Panc1 (cell line): ENCODE measurements at regions not wholly inside any gene's neighbourhood (a gene's known extent, or its start where the extent isn't known, plus 50 kb on each side); places are given as distances from the start of the nearest gene placed in this dataset.

ENCODE experiments used
- ATAC-seq: fragments of 200-7000 bp; cut with Tn5 transposase; 2 replicates; pipeline ENCODE4 v1.9.1; 2020; ENCODE audit warnings: mild to moderate bottlenecking, moderate library complexity
- BruUV-seq: library from RNA; stranded (reverse); fragments of 400-500 nt; replicated peaks from 2 replicates; lab custom pipeline; 2021; lab: Mats Ljungman, UMichigan
- CTCF ChIA-PET: fragments of 300-600 bp; sonication (Branson Sonifier 250); formaldehyde crosslinking; loops from one replicate; lab custom pipeline; 2022; ENCODE audit warnings: antibody characterized with exemption; lab: Charles Lee
- POLR2A ChIA-PET: fragments of 300-600 bp; sonication (Branson Sonifier 250); formaldehyde crosslinking; loops from one replicate; lab custom pipeline; 2022; ENCODE audit warnings: antibody characterized with exemption; lab: Charles Lee
- DNase-seq: peaks from one replicate; pipeline ENCODE4 v3.0.0-alpha.2; 2010; ENCODE audit warnings: low read depth, low spot score
- H3K27ac ChIP-seq: 2 replicates; pipeline ENCODE4 v1.5.1; 2011; ENCODE audit warnings: mild to moderate bottlenecking, low read length, inconsistent platforms
- H3K27me3 ChIP-seq: fragments of 200-500 bp; sonication (Bioruptor generic); 2 replicates; pipeline ENCODE4 v1.6.0; 2014; ENCODE audit warnings: low read length, inconsistent platforms; ENCODE audit not compliant: control insufficient read depth, insufficient read depth
- H3K36me3 ChIP-seq: fragments of 200-500 bp; sonication (Bioruptor generic); 2 replicates; pipeline ENCODE4 v1.5.1; 2014; ENCODE audit warnings: inconsistent platforms, mild to moderate bottlenecking, low read length, moderate library complexity; ENCODE audit not compliant: control insufficient read depth, insufficient read depth
- H3K4me1 ChIP-seq: 2 replicates; pipeline ENCODE4 v1.5.1; 2011; ENCODE audit warnings: inconsistent platforms, mild to moderate bottlenecking, low read length, moderate library complexity; ENCODE audit not compliant: control insufficient read depth, insufficient read depth
- H3K4me3 ChIP-seq, 2 experiments: 2 replicates each; pipeline ENCODE4 v1.5.1; 2011 to 2012; ENCODE audit warnings: low read depth in 2 of 2, low read length in 2 of 2, mild to moderate bottlenecking in 2 of 2, inconsistent platforms in 1 of 2, moderate library complexity in 1 of 2
- H3K9me3 ChIP-seq: fragments of 200-500 bp; sonication (Bioruptor generic); 2 replicates; pipeline ENCODE4 v1.5.1; 2014; ENCODE audit warnings: low read depth, mild to moderate bottlenecking, inconsistent platforms, low read length, moderate library complexity; ENCODE audit not compliant: control insufficient read depth, insufficient read depth
- CTCF ChIP-seq: fragments of 450-650 bp; IDR thresholded peaks from 2 replicates; pipeline ENCODE4 v1.5.1; 2017; ENCODE audit warnings: mild to moderate bottlenecking
- POLR2AphosphoS5 ChIP-seq: IDR thresholded peaks from 2 replicates; pipeline ENCODE4 v1.6.1; 2012; ENCODE audit warnings: mild to moderate bottlenecking, low read depth, low read length, moderate library complexity
- REST ChIP-seq, 2 experiments: IDR thresholded peaks; 2 replicates each; pipeline ENCODE4 v1.6.1; 2011 to 2012; ENCODE audit warnings: low read depth in 2 of 2, control low read depth in 1 of 2, low read length in 1 of 2, mild to moderate bottlenecking in 1 of 2, moderate library complexity in 1 of 2; ENCODE audit not compliant: insufficient read depth in 1 of 2
- SIN3A ChIP-seq: IDR thresholded peaks from 2 replicates; pipeline ENCODE4 v1.6.1; 2012; ENCODE audit warnings: low read depth, mild to moderate bottlenecking, low read length, moderate library complexity, borderline replicate concordance; ENCODE audit not compliant: insufficient read depth
- TCF7L2 ChIP-seq: IDR thresholded peaks from 2 replicates; pipeline ENCODE4 v1.6.1; 2011; ENCODE audit warnings: mild to moderate bottlenecking, low read depth, low read length, inconsistent platforms
- in situ Hi-C: cut with HindIII; loops from 2 replicates; pipeline ENCODE4 v1.10.0; 2016; ENCODE audit warnings: low sequenced_read_pairs, low pct_unique_long_range_greater_than_20kb
- intact Hi-C: fragments of 100-400 bp; cut with micrococcal nuclease; formaldehyde crosslinking; loops from one replicate; pipeline ENCODE4 v1.10.0; 2022; ENCODE audit not compliant: unreplicated experiment

GRCh38 chr9:99457981-99458380 is 235.9 kb downstream of the SEC61B start:
- TF ChIP-seq CTCF (no peak), TCF7L2 (no peak), SIN3A (no peak), POLR2AphosphoS5 (no peak), REST (IDR thresholded peaks at IDR 0.05; ENCODE audit: insufficient read depth in 1 of 2, low read depth in 2 of 2, low read length in 1 of 2) (no peak)
- CTCF ChIA-PET = no interaction called here
- no peak for DNase-seq
- no peak for ATAC-seq
- POLR2A ChIA-PET = interaction anchor here (0.9 kb wide), 1 partner anchor 1186 kb away, joined by 8 read pairs; no protein-coding TSS in a partner anchor
- Histone ChIP-seq H3K9me3 (no peaks in the 10 kb centered on the region), H3K4me3 (no peak overlapping the region), H3K4me1 (no peaks in the 10 kb centered on the region), H3K27ac (no peak overlapping the region), H3K36me3 (no peaks in the 10 kb centered on the region), H3K27me3 (no peaks in the 10 kb centered on the region)
- in situ Hi-C loops (no loop called here), intact Hi-C loops (no loop called here)
- BruUV-seq = no TSS peak

GRCh38 chr9:99459919-99460318 is 237.8 kb downstream of the SEC61B start:
- H3K36me3 ChIP-seq = no peaks in the 10 kb centered on the region
- intact Hi-C loops = no loop called here

More at GRCh38 chr9:99459919-99460318, 237.8 kb downstream of the SEC61B start:
- no peak for TF ChIP-seq REST (IDR thresholded peaks at IDR 0.05; ENCODE audit: insufficient read depth in 1 of 2, low read depth in 2 of 2, low read length in 1 of 2)
- no peak for TF ChIP-seq TCF7L2
- no peak for TF ChIP-seq SIN3A
- TF ChIP-seq POLR2AphosphoS5 = no peak
- TF ChIP-seq CTCF = no peak
- no peak for DNase-seq
- H3K9me3 ChIP-seq = no peaks in the 10 kb centered on the region
- no peak for ATAC-seq
- in situ Hi-C loops = no loop called here
- BruUV-seq = no TSS peak
- H3K4me3 ChIP-seq = no peak overlapping the region
- H3K4me1 ChIP-seq = no peaks in the 10 kb centered on the region
- H3K27me3 ChIP-seq = no peaks in the 10 kb centered on the region
- CTCF ChIA-PET = no interaction called here
- H3K27ac ChIP-seq = no peak overlapping the region
- POLR2A ChIA-PET = no interaction called here
